Gastroesophageal sphincter (tissue), 3 donors: ENCODE measurements at regions not wholly inside any gene's neighbourhood (a gene's known extent, or its start where the extent isn't known, plus 50 kb on each side); places are given as distances from the start of the nearest gene placed in this dataset.

Experiments
- POLR2A ChIP-seq, 2 donors: fragments of 450-650 bp; IDR thresholded peaks; one replicate each; pipeline ENCODE4 v1.6.1; 2017; ENCODE audit warnings: antibody characterized with exemption in 2 of 2, mild to moderate bottlenecking in 2 of 2, moderate library complexity in 1 of 2
- TF ChIP-seq, protein P1 (sequence below), 4 experiments: fragments of 200-600 bp in 2 of 4; fragments of 450-650 bp in 2 of 4; sonication (generic) in 1 of 4; IDR thresholded peaks; one replicate each; pipeline ENCODE4 v1.5.1; 2017 to 2019; ENCODE audit warnings: antibody characterized with exemption in 4 of 4, mild to moderate bottlenecking in 2 of 4, moderate library complexity in 2 of 4

GRCh38 chr10:29957236-29957635 lies 102.2 kb downstream of the JCAD start:
- TF ChIP-seq, protein P1, sequence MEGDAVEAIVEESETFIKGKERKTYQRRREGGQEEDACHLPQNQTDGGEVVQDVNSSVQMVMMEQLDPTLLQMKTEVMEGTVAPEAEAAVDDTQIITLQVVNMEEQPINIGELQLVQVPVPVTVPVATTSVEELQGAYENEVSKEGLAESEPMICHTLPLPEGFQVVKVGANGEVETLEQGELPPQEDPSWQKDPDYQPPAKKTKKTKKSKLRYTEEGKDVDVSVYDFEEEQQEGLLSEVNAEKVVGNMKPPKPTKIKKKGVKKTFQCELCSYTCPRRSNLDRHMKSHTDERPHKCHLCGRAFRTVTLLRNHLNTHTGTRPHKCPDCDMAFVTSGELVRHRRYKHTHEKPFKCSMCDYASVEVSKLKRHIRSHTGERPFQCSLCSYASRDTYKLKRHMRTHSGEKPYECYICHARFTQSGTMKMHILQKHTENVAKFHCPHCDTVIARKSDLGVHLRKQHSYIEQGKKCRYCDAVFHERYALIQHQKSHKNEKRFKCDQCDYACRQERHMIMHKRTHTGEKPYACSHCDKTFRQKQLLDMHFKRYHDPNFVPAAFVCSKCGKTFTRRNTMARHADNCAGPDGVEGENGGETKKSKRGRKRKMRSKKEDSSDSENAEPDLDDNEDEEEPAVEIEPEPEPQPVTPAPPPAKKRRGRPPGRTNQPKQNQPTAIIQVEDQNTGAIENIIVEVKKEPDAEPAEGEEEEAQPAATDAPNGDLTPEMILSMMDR (IDR thresholded peaks at IDR 0.05), result no peak
- TF ChIP-seq POLR2A (IDR thresholded peaks at IDR 0.05), result no peak
